Peyer's patch (tissue), 4 donors: ENCODE measurements at regions not wholly inside any gene's neighbourhood (a gene's known extent, or its start where the extent isn't known, plus 50 kb on each side); places are given as distances from the start of the nearest gene placed in this dataset.

Experiments
- DNase-seq, 3 donors: peaks; one replicate each; pipeline ENCODE4 v3.0.0-alpha.2; 2017 to 2019
- H3K27ac ChIP-seq, 4 donors: fragments of 200-600 bp; sonication (generic); one replicate each; pipeline ENCODE4 v1.5.1; 2016 to 2019
- H3K27me3 ChIP-seq, 2 donors: fragments of 200-600 bp; sonication (generic); one replicate each; pipeline ENCODE4 v1.5.1; 2019
- H3K36me3 ChIP-seq, 3 donors: fragments of 200-600 bp; sonication (generic); one replicate each; pipeline ENCODE4 v1.5.1; 2016 to 2019
- H3K4me1 ChIP-seq, 4 donors: fragments of 200-600 bp; sonication (generic); one replicate each; pipeline ENCODE4 v1.5.1; 2016 to 2019
- H3K4me3 ChIP-seq, 4 donors: fragments of 200-600 bp; sonication (generic); 1 replicate in 3 of 4; 2 replicates in 1 of 4; pipeline ENCODE4 v1.5.1; 2016 to 2019; ENCODE audit warnings: mild to moderate bottlenecking in 1 of 4
- H3K9me3 ChIP-seq, 4 donors: fragments of 200-600 bp; sonication (generic); one replicate each; pipeline ENCODE4 v1.5.1; 2016 to 2019; ENCODE audit warnings: mild to moderate bottlenecking in 1 of 4
- POLR2A ChIP-seq, 2 donors: fragments of 450-650 bp; IDR thresholded peaks; one replicate each; pipeline ENCODE4 v1.5.1; 2017; ENCODE audit warnings: antibody characterized with exemption in 2 of 2, mild to moderate bottlenecking in 2 of 2, moderate library complexity in 2 of 2
- TF ChIP-seq, protein P1 (sequence below), 6 experiments: fragments of 450-650 bp in 4 of 6; fragments of 200-600 bp in 2 of 6; sonication (generic) in 1 of 6; IDR thresholded peaks; one replicate each; pipeline ENCODE4 v1.5.1; 2017 to 2019; ENCODE audit warnings: antibody characterized with exemption in 6 of 6, mild to moderate bottlenecking in 3 of 6, moderate library complexity in 1 of 6

DNA sequence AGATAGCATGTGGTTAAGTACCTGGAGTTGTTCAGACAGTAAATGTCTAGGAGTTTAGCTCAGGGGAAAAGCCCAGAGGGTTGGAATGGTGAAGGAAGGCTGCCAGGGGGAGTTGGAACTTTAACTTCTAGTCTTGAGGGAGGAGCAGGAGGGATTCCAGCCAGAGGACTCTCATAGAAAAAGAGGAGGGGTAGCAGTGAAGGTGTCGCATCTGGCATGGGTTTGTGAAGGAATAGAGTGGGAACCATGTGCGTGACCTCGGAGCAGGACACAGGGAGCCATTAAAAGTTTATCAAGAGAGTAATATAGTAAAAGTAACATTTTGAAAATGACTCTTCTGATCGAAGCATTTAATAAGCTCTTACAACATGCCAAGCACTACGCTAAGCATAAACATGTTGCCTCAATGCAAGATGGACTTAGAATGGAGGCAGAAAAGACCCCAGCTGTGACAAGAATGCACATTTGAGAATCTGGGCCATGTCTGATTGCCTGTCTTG is 632.4 kb upstream of the CAMK1G start:
- no peak overlapping the region for H3K27ac ChIP-seq
- H3K27me3 ChIP-seq = no peaks in the 10 kb centered on the region
- TF ChIP-seq POLR2A (IDR thresholded peaks at IDR 0.05) = no peak
- TF ChIP-seq, protein P1, sequence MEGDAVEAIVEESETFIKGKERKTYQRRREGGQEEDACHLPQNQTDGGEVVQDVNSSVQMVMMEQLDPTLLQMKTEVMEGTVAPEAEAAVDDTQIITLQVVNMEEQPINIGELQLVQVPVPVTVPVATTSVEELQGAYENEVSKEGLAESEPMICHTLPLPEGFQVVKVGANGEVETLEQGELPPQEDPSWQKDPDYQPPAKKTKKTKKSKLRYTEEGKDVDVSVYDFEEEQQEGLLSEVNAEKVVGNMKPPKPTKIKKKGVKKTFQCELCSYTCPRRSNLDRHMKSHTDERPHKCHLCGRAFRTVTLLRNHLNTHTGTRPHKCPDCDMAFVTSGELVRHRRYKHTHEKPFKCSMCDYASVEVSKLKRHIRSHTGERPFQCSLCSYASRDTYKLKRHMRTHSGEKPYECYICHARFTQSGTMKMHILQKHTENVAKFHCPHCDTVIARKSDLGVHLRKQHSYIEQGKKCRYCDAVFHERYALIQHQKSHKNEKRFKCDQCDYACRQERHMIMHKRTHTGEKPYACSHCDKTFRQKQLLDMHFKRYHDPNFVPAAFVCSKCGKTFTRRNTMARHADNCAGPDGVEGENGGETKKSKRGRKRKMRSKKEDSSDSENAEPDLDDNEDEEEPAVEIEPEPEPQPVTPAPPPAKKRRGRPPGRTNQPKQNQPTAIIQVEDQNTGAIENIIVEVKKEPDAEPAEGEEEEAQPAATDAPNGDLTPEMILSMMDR (IDR thresholded peaks at IDR 0.05) = no peak
- H3K36me3 ChIP-seq = no peaks in the 10 kb centered on the region
- no peaks in the 10 kb centered on the region for H3K9me3 ChIP-seq
- no peak for DNase-seq
- H3K4me3 ChIP-seq = no peak overlapping the region
- H3K4me1 ChIP-seq = peaks cover 0 to 10% (median 0%) of the 10 kb centered on the region in 4 donors

GRCh38 chr1:208951908-208952307 is 631.6 kb upstream of the CAMK1G start:
- Histone ChIP-seq H3K9me3 (no peaks in the 10 kb centered on the region), H3K27me3 (no peaks in the 10 kb centered on the region), H3K36me3 (no peaks in the 10 kb centered on the region), H3K4me1 (peaks cover 0 to 10% (median 0%) of the 10 kb centered on the region in 4 donors), H3K27ac (no peak overlapping the region), H3K4me3 (no peak overlapping the region)
- no peak for DNase-seq
- no peak for TF ChIP-seq POLR2A (IDR thresholded peaks at IDR 0.05)
- TF ChIP-seq, protein P1 (IDR thresholded peaks at IDR 0.05) = no peak

- no peak for DNase-seq
- TF ChIP-seq, protein P1 (IDR thresholded peaks at IDR 0.05) = no peak
- TF ChIP-seq POLR2A (IDR thresholded peaks at IDR 0.05) = no peak
- H3K36me3 ChIP-seq = no peaks in the 10 kb centered on the region
- H3K27me3 ChIP-seq = no peaks in the 10 kb centered on the region
- H3K27ac ChIP-seq = no peak overlapping the region
- H3K4me1 ChIP-seq = no peaks in the 10 kb centered on the region
- H3K9me3 ChIP-seq = peaks cover 0 to 11% (median 0%) of the 10 kb centered on the region in 4 donors
- H3K4me3 ChIP-seq = no peak overlapping the region
Measured at GRCh38 chr1:208962867-208963266, 620.6 kb upstream of the CAMK1G start.

GRCh38 chr1:208965351-208965750 is 618.2 kb upstream of the CAMK1G start:
- no peak for DNase-seq
- no peaks in the 10 kb centered on the region for H3K4me1 ChIP-seq
- TF ChIP-seq, protein P1 (IDR thresholded peaks at IDR 0.05) = no peak
- no peak for TF ChIP-seq POLR2A (IDR thresholded peaks at IDR 0.05)
- H3K27ac ChIP-seq = no peak overlapping the region
- H3K36me3 ChIP-seq = no peaks in the 10 kb centered on the region
- no peak overlapping the region for H3K4me3 ChIP-seq
- no peaks in the 10 kb centered on the region for H3K27me3 ChIP-seq
- H3K9me3 ChIP-seq = no peaks in the 10 kb centered on the region

GRCh38 chr1:208967334-208967733 is 616.2 kb upstream of the CAMK1G start:
- Histone ChIP-seq H3K27me3 (no peaks in the 10 kb centered on the region), H3K36me3 (no peaks in the 10 kb centered on the region), H3K4me1 (no peaks in the 10 kb centered on the region), H3K4me3 (no peak overlapping the region), H3K27ac (no peak overlapping the region), H3K9me3 (no peaks in the 10 kb centered on the region)
- TF ChIP-seq, protein P1 (IDR thresholded peaks at IDR 0.05) = no peak
- TF ChIP-seq POLR2A (IDR thresholded peaks at IDR 0.05) = no peak
- no peak for DNase-seq

GRCh38 chr1:208974717-208975116 is 608.8 kb upstream of the CAMK1G start:
- Histone ChIP-seq H3K4me3 (no peak overlapping the region), H3K27me3 (no peaks in the 10 kb centered on the region), H3K36me3 (no peaks in the 10 kb centered on the region), H3K4me1 (no peaks in the 10 kb centered on the region), H3K27ac (no peak overlapping the region), H3K9me3 (no peaks in the 10 kb centered on the region)
- no peak for DNase-seq
- TF ChIP-seq, protein P1 (IDR thresholded peaks at IDR 0.05) = no peak
- no peak for TF ChIP-seq POLR2A (IDR thresholded peaks at IDR 0.05)
